ENCODE measurements at regions not wholly inside any gene's neighbourhood (a gene's known extent, or its start where the extent isn't known, plus 50 kb on each side); places are given as distances from the start of the nearest gene placed in this dataset.

- TF ChIP-seq, protein P1, sequence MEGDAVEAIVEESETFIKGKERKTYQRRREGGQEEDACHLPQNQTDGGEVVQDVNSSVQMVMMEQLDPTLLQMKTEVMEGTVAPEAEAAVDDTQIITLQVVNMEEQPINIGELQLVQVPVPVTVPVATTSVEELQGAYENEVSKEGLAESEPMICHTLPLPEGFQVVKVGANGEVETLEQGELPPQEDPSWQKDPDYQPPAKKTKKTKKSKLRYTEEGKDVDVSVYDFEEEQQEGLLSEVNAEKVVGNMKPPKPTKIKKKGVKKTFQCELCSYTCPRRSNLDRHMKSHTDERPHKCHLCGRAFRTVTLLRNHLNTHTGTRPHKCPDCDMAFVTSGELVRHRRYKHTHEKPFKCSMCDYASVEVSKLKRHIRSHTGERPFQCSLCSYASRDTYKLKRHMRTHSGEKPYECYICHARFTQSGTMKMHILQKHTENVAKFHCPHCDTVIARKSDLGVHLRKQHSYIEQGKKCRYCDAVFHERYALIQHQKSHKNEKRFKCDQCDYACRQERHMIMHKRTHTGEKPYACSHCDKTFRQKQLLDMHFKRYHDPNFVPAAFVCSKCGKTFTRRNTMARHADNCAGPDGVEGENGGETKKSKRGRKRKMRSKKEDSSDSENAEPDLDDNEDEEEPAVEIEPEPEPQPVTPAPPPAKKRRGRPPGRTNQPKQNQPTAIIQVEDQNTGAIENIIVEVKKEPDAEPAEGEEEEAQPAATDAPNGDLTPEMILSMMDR (conservative IDR thresholded peaks at IDR 0.05; ENCODE audit: low read depth in 2 of 2) = no peak
- TF ChIP-seq POLR2AphosphoS5 (IDR thresholded peaks at IDR 0.05; ENCODE audit: low read depth) = no peak
Observed at GRCh38 chr7:89606511-89606910, 547.8 kb upstream of the STEAP1 start.
